B cell (primary cell): ENCODE measurements at regions not wholly inside any gene's neighbourhood (a gene's known extent, or its start where the extent isn't known, plus 50 kb on each side); places are given as distances from the start of the nearest gene placed in this dataset.

ENCODE experiments used
- CTCF ChIP-seq: fragments of 200-600 bp; IDR thresholded peaks from one replicate; pipeline ENCODE4 v1.8.0; 2022; ENCODE audit warnings: antibody characterized with exemption, mild to moderate bottlenecking
- EZH2 ChIP-seq: IDR thresholded peaks from 2 replicates; pipeline ENCODE4 v1.6.1; 2012; ENCODE audit warnings: borderline replicate concordance, low read depth, mild to moderate bottlenecking, moderate library complexity, low read length; ENCODE audit not compliant: insufficient read depth, poor library complexity, severe bottlenecking

DNA sequence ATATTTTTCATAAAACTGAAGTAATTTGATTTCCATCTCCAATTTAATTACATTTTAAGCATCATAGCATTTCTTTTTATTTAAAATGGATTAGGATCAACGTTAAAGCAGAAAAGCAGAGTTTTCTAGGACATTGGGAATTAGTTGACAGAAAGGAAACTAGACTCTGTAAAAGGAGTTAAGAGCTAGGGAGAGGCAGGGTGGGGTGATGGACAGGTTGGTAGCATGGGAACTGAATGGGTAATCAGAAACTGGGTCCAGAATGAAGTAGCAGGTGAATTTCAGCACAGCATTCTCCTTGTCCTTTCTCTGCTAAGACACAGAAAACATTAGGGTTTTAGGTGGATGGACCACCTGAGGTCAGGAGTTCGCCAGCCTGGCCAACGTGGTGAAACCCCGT is 97.6 kb downstream of the ANAPC4 start:
- no peak for TF ChIP-seq CTCF
- no peak for TF ChIP-seq EZH2
